GM18868 (cell line): ENCODE measurements at regions not wholly inside any gene's neighbourhood (a gene's known extent, or its start where the extent isn't known, plus 50 kb on each side); places are given as distances from the start of the nearest gene placed in this dataset.

Source experiments
- ATAC-seq: cut with Tn5 transposase; IDR thresholded peaks from one replicate; pipeline ENCODE4 v1.9.1; 2021; ENCODE audit warnings: mild to moderate bottlenecking, moderate library complexity; ENCODE audit not compliant: unreplicated experiment

GRCh38 chr9:89891221-89891590 lies 286.4 kb downstream of the GADD45G start:
- ATAC-seq: no peak

DNA sequence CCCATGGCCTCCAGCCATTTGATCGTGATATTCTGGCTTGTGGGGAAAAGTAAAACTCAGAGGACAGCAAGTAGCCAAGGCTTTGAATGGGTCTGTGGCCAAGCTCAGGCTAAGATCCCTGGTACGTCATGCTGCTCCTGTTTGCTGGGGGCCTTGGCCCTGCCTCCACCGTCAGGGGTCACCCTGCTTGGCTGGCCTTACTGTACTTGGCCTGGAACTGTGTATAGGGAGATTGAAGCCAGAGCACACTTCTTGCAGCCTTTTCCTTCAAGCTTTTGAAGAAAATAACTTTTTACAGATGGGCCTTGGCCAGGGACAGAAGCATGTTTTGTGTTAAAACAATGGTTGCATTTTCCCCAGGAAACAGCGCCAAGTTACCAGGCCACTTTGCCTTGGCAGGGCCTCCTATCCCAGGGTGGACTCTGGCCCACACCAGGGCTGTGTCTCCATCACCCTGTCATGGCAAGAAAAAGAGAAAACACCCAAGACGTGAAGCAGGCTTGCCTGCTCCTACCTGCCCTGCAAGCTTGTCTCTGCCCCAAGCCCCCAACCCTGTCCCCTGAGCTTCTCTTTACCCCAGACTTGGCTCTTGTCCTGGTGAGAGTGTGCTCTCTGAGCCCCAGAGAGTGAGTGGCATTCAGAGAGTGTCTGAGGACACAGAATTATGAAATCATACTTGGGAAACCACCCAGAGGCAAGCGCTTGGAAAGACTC lies 286.9 kb downstream of the GADD45G start:
- no peak for ATAC-seq

GRCh38 chr9:89892920-89893319 lies 288.1 kb downstream of the GADD45G start:
- ATAC-seq: no peak

DNA sequence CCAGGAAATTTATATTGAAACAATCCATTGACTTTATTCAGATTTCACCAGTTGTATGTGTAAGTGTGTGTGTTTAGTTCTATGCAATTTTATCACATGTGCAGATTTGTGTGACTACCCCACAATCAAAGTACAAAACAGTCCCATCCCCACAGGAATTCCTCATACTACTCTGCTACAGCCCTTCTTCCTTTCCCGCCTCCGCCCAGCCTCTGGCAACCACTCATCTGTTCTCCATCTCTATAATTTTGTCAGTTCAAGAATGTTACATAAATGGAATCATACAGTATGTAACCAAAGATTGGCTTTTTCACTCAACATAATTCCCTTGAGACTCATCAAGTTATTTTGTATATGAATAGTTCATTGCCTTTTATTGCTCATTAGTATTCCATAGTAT lies 289.1 kb downstream of the GADD45G start:
- no peak for ATAC-seq

DNA sequence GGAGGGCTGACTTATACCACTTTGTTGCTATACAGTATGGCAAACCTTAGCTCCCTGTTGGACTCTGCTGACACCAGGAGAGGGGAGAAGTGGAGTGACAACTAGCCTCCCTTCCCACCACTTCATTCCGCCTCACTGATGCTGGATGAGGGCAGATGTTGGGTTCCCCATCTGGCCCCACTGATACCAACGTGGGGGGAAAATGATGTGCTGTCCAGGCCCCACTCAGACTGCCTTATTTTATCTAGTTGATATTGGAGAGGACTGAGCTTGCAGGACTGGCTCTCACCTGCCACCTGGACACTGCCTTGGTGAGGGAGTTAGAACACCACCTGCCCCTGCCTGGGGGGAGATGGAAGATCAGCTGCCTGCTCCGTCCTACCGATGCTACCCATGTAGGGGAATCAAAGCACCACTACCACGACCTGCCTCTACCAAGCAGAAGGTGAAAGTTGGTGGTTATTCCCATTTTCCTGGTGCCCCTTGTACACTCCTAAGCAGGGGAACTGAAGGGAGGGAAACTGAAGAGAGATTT lies 292.1 kb downstream of the GADD45G start:
- ATAC-seq: no peak

- ATAC-seq: no peak
Measured at GRCh38 chr9:89899573-89899972, 294.8 kb downstream of the GADD45G start.

DNA sequence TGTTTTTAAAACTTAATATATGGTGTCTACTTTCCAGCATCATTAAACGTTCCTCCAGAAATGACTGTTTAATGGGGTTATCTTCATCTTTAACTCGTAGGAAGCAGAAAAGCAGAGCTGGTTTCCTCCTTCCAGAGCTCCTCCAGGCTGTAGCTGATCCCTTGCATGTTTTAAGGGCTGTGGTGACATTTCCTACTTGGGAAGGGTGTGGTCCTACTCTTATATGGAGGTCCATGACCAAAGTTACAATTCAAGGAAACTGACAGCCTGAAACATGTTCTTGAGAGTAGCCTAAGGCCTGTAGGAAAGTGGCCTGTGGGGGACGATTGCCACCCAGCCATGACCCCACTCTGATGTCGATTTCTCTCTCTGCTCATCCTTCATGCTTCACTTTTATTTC lies 297.1 kb downstream of the GADD45G start:
- no peak for ATAC-seq

DNA sequence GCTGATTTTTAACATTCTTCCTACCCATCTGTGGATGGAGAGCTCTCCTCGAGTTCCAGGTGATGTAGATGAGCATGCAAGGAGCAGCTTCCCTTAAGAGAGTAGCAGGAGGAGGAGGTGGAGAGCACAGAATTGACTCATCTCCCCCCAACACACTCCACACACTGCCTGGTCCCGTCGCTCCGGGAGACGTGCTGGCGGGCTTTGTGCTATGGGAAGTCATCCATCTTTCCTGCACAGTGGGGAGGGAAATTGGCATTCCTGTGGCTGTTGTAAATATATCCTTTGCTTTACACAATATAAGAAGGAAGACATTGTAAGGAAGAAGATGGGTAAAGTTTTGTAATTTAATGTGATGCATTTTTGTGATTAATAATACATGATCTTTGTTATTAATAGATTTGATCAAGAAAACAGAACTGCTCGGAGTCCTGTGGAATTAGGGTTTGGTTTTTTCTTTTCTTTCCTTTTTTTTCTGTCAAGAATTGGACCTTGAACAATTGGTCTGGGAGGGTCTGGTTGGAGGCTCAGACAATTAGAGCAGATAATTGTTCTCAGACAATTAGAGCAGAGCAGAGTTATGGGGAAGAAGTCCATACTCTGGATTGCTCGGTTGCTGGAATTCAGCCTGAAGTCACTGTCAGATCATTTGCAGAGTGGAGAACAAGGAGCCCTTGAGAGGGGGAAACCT lies 297.8 kb downstream of the GADD45G start:
- no peak for ATAC-seq

DNA sequence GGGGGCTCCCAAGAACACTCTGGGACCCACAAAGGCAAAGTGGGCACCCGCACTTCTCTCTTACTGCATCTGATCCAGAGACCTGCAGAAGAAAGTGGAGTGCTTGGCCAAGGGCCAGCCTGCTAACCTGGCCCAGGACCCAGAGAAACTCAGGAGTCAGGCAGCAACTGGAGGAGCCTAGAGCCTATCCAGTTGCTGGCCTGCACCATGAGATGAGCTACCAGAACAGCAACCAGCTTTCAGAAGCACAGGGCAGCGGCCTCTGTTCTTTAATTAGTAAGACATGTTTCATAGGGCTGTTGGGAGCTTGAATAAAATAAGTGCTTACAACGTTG lies 298.3 kb downstream of the GADD45G start:
- no peak for ATAC-seq

- no peak for ATAC-seq
Measured at GRCh38 chr9:89905606-89906338, 301.0 kb downstream of the GADD45G start.

DNA sequence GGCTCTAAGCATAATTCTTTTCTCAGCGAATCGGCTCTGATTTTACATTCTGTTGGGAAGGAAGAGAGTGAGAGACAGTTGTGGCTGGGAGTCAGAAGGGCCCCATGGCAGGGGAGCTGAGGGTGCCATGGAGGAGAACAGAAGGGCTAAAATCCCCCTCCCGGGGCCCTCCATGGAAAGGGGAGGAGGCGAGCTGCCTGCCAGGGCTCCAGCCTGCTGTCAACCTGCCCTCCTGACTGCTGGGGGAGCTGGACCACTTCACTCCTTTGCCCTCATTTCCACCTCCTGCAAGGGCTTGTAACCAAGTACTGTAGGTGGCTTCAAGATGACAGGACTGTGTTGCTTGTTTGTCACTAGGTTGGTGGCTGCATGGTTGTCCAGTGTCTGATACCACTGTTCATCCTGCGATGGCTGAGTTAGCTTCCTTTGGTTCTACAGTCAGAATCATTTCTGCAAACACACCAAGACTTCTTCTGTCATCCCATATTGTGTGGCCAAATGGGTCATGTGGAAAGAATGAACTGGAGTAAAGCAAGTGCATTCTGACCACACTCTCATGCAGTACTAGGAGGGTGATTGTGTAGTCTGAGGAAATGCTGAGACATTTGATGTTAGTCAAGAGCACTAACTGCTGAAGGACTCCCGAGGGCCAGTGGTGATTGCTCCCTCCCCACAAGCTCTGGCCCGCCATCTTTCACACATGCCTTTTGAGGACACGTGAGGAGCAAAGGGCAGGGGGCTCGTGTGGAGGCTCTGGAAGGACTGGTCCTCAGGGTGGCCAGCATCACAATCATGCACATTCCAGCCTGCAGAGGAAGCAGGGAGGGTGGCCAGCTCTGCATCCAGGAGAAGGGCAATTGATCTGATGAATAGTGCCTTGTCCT lies 307.2 kb downstream of the GADD45G start:
- ATAC-seq: no peak

- no peak for ATAC-seq
Measured at GRCh38 chr9:89912605-89912953, 307.8 kb downstream of the GADD45G start.

GRCh38 chr9:89915187-89915586 lies 310.4 kb downstream of the GADD45G start:
- no peak for ATAC-seq

DNA sequence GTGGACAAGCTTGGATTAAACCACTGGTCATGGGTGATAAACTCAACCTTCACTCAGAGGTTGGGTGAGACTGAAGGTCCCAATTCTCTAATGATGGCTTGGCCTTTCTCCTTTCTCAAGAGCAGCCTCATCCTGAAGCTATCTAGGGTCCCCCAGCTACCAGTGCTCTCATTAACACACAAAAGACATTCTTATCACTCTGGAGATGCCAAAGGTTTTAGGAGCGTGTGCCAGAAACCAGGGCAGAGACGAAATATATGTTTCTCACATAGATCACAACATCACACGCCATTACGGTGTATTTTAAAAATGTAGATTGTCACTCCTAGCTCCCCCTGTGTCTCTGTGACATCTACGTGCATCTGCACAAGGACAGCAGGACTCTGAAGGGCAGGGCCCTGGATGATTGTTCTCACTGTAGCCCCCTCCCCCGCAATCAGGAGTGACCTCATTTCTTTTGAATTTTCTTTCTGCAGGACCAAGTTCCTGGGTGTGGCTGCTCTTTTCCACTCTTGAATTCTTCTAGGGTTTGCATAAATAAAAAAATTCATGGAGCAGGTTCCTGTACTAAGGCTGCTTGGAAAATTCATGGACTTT lies 311.3 kb downstream of the GADD45G start:
- ATAC-seq: no peak

GRCh38 chr9:89917861-89918260 lies 313.0 kb downstream of the GADD45G start:
- no peak for ATAC-seq

DNA sequence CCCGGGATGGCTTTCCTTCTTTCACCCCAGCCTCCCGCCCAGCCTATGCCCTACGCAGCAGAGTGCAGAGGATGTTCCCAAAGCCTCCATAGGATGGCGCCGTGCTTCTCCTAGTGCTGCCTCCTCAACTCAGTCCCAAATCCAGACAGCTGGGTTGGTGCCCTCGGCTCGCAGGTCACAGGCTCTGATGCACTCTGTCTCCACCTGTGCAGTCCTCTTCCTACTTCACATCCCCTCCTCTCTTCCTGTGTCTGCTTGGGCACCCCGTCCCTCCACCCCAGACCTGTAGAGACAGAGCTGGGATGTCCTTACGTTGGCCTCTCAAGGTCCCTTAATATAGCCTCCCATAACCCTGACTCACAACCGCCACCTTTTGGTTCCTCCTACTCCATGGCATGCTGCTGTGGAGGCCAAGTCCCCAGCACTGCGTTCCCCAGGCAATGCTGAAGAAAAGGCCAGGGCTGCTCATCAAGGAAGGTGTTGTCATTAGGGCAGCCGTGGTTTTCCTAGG lies 314.4 kb downstream of the GADD45G start:
- peak; percentile 87 for ATAC-seq

DNA sequence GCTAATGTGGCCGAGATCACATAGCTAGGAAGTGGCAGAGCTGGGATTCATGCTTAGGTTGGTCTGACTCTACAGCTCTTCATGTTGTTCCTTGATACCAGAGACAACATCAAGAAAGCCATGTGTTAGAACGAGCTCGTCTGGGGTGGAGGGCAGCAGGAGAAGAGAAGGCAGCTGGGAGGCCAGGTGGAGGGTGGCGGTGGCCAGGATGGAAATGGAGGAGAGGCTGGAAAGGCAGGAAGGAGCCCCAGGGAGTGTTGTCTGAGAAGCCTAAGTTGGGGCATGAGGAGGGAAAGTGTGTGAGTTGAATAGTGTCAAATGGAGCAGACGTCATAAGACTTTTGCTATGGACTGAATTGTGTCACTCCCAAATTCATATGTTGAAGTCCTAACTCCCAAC lies 315.3 kb downstream of the GADD45G start:
- no peak for ATAC-seq

DNA sequence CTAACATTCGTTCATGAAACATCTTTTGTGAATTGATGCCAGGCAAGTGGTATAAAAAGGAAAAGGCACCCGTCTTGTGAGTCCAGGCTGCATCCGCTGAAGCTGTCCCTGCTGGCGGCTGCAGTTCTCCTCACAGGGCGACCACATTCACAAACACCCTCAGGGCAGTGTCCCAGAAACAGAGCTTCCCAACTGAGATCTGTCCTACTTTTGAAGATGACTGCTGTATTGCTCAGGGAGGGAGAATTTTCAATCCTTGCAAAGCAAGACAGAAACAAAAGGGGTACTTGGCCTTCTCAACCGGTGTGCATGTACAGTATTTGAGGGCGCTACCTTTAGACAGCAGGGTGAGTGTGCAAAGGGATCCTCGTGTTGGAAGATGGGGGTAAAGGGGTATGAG lies 316.1 kb downstream of the GADD45G start:
- no peak for ATAC-seq

DNA sequence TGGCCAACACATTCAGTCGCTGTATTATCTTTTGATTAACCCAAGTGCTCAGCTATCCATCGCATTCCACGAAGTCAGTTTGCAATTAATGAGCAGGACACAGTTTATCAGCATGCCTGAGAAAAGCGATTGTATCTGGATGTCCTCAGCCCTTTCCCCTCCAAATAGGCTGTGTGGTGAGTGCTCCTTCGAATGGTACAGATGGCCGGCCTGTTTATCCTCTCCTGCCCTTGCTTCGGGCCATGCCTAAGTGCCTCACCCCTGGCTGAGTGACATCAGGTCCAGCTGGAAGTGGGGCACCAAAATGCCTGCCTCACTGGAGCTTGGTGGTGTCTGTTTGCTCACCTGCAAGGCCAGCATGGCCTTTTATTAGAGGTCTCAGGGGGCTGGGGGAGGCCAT lies 317.3 kb downstream of the GADD45G start:
- ATAC-seq: no peak

DNA sequence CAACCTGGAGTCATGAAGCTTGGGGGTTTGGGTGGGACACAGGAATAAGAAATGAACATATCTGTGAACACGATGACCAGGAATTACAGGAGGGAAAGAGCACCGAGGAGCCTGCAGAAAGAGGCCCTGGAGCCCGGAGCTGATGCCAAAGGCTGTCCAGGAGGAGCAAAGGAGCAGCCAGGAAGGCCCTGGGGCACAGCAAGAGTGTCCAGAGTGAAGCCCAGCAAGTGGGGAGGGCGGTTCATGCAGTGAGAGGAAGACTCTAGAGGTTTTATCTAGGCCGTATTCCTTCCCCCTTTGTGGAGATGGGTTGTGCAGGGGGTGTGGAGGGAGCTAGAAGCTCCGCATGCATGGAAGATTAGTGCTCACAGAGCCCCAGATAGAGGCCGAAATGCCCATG lies 318.4 kb downstream of the GADD45G start:
- ATAC-seq: no peak
